T-cell (primary cell): ENCODE measurements at regions not wholly inside any gene's neighbourhood (a gene's known extent, or its start where the extent isn't known, plus 50 kb on each side); places are given as distances from the start of the nearest gene placed in this dataset.
"Not testable (repeated sequence)": the region's sequence is repeated elsewhere in the genome, so short reads cannot be mapped to it uniquely, and the experiment has no call there.

Experiments used
- ATAC-seq, 4 experiments: fragments of 200-7000 bp in 3 of 4; fragments of 150-1000 bp in 1 of 4; cut with Tn5 transposase; replicated peaks in 1 of 4; 1 replicate in 3 of 4; 2 replicates in 1 of 4; pipeline ENCODE4 v1.10.0; 2021; ENCODE audit warnings: moderate library complexity in 3 of 4, mild to moderate bottlenecking in 2 of 4, moderate number of reproducible peaks in 1 of 4
- CTCF ChIA-PET, 2 donors: fragments of 300-600 bp; sonication (Branson Sonifier 250); formaldehyde crosslinking; loops; one replicate each; lab custom pipeline; 2022; ENCODE audit warnings: antibody characterized with exemption in 2 of 2; lab: Charles Lee
- POLR2A ChIA-PET, 2 donors: fragments of 300-600 bp; sonication (Branson Sonifier 250); formaldehyde crosslinking; loops; one replicate each; lab custom pipeline; 2022; ENCODE audit warnings: antibody characterized with exemption in 2 of 2; lab: Charles Lee
- DNase-seq, 35 experiments: peaks; one replicate each; pipeline versions ENCODE4 v3.0.0 to v3.0.0-alpha.2; 2013 to 2023
- H3K27ac ChIP-seq: one replicate; pipeline ENCODE4 v1.5.1; 2013; ENCODE audit warnings: low read length
- H3K27me3 ChIP-seq, 2 experiments: replicated peaks in 1 of 2; 1 replicate in 1 of 2; 2 replicates in 1 of 2; pipeline versions ENCODE4 v1.6.1 to v1.7.0; 2013; ENCODE audit warnings: low read length in 1 of 2, mixed read lengths in 1 of 2; ENCODE audit not compliant: control insufficient read depth in 2 of 2, insufficient read depth in 2 of 2; ENCODE audit errors: extremely low read depth in 1 of 2
- H3K36me3 ChIP-seq, 2 donors: 1 replicate in 1 of 2; 2 replicates in 1 of 2; pipeline versions ENCODE4 v1.6.1 to v1.7.0; 2013; ENCODE audit warnings: low read length in 1 of 2; ENCODE audit not compliant: control insufficient read depth in 2 of 2, insufficient read depth in 1 of 2; ENCODE audit errors: extremely low read depth in 1 of 2
- H3K4me1 ChIP-seq, 2 experiments: 1 replicate in 1 of 2; 2 replicates in 1 of 2; pipeline versions ENCODE4 v1.6.1 to v1.7.0; 2013; ENCODE audit warnings: low read length in 2 of 2, mixed read lengths in 1 of 2; ENCODE audit not compliant: insufficient read depth in 2 of 2, control insufficient read depth in 1 of 2; ENCODE audit errors: extremely low read depth in 1 of 2
- H3K4me3 ChIP-seq, 2 donors: 1 replicate in 1 of 2; 2 replicates in 1 of 2; pipeline versions ENCODE4 v1.5.1 to v1.7.0; 2013; ENCODE audit warnings: mild to moderate bottlenecking in 2 of 2, low read length in 1 of 2, moderate library complexity in 1 of 2; ENCODE audit not compliant: control insufficient read depth in 1 of 2; ENCODE audit errors: extremely low read depth in 1 of 2
- H3K9me3 ChIP-seq: 2 replicates; pipeline ENCODE4 v1.7.0; 2013
- H3K27ac Mint-ChIP-seq, 2 donors: one replicate each; pipeline ENCODE4 v1.8.0; 2020 to 2021; ENCODE audit warnings: mild to moderate bottlenecking in 2 of 2, mixed read lengths in 2 of 2
- H3K27me3 Mint-ChIP-seq, 2 donors: one replicate each; pipeline ENCODE4 v1.8.0; 2021 to 2022; ENCODE audit warnings: mixed read lengths in 2 of 2
- H3K36me3 Mint-ChIP-seq: one replicate; pipeline ENCODE4 v1.8.0; 2021; ENCODE audit warnings: mixed read lengths
- H3K4me1 Mint-ChIP-seq, 3 donors: one replicate each; pipeline ENCODE4 v1.8.0; 2020 to 2022; ENCODE audit warnings: mixed read lengths in 3 of 3, mild to moderate bottlenecking in 1 of 3
- H3K4me3 Mint-ChIP-seq, 3 donors: one replicate each; pipeline ENCODE4 v1.8.0; 2020 to 2022; ENCODE audit warnings: mild to moderate bottlenecking in 3 of 3, mixed read lengths in 3 of 3, moderate library complexity in 3 of 3
- H3K9me3 Mint-ChIP-seq, 3 donors: one replicate each; pipeline ENCODE4 v1.8.0; 2020 to 2022; ENCODE audit warnings: mixed read lengths in 3 of 3
- WGBS: methylation state at CpG from one replicate; pipeline ENCODE4 v1.1.5; 2013; ENCODE audit warnings: missing lambda C conversion rate; ENCODE audit not compliant: insufficient coverage; 5-methylcytosine and 5-hydroxymethylcytosine counted together

DNA sequence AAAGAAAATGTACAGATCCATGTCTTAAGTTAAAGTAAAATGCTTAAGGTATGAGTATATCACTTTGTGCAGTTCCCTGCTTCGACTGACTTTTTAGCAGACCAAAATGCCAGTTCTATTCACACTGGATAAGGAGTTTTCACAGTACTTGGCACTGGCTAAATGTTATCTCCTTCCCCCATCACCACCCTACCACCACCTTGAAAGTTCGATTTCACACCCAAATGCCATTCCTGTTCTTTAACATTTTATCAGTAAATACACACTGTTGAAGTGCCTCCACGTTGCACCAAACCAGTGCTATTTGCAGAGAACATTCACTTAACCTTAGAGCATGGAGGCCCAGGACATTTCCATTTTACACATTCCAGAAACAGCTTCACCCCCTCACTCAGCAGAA, 100.0 kb downstream of the URB2 start:
- Histone ChIP-seq H3K36me3 (no peaks in the 10 kb centered on the region), H3K27me3 (peaks cover 0 to 2% of the 10 kb centered on the region in 2 experiments), H3K27ac (no peak overlapping the region), H3K9me3 (no peaks in the 10 kb centered on the region), H3K4me3 (no peak overlapping the region), H3K4me1 (no peaks in the 10 kb centered on the region)
- ATAC-seq, result no peak
- Mint-ChIP-seq H3K9me3 (peaks cover 0 to 6% (median 0%) of the 10 kb centered on the region in 3 donors), H3K4me3 (no peak overlapping the region), H3K4me1 (no peaks in the 10 kb centered on the region), H3K27me3 (peaks cover 0 to 12% of the 10 kb centered on the region in 2 donors), H3K36me3 (no peaks in the 10 kb centered on the region), H3K27ac (no peak overlapping the region)
- no peak for DNase-seq
- CTCF ChIA-PET, result no interaction called here
- WGBS, result 48% methylated on average over 2 of the region's 3 CpGs
- POLR2A ChIA-PET, result no interaction called here

GRCh38 chr1:229729916-229730315, 103.9 kb downstream of the URB2 start:
- DNase-seq, result no peak
- POLR2A ChIA-PET, result interaction anchor here in 1 of 2 donors (0.5 kb wide), 1 partner anchor 100 kb away, joined by 3 read pairs; no protein-coding TSS in a partner anchor
- no peaks in the 10 kb centered on the region for H3K36me3 ChIP-seq
- CTCF ChIA-PET, result no interaction called here
- Mint-ChIP-seq H3K4me3 (no peak overlapping the region), H3K9me3 (peaks cover 0 to 4% (median 0%) of the 10 kb centered on the region in 3 donors), H3K36me3 (no peaks in the 10 kb centered on the region), H3K4me1 (no peaks in the 10 kb centered on the region), H3K27me3 (peaks cover 0 to 9% of the 10 kb centered on the region in 2 donors), H3K27ac (no peak overlapping the region)
- H3K27ac ChIP-seq, result no peak overlapping the region
- peaks cover 0 to 2% of the 10 kb centered on the region in 2 experiments for H3K27me3 ChIP-seq
- no peak overlapping the region for H3K4me3 ChIP-seq
- no peak for ATAC-seq
- H3K9me3 ChIP-seq, result no peaks in the 10 kb centered on the region
- H3K4me1 ChIP-seq, result no peaks in the 10 kb centered on the region

DNA sequence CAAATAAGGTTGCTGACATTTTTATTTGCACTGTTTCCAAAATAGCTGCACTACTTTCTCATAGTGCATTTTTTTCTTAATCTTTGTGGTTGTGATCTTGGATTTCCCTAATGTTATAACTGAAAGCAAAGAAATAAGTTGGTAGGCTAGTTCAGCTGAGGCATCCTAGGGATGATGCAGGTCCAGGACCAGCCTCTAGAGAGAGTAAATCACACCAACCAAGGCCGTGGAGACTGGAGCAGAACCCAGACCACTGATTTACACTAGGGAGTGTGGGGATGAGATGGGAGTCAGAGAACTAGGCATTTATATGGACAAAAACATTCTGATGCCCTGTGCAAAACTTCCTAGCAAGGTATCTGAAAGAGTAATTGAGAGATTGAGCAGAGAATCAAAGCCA, 104.5 kb downstream of the URB2 start:
- H3K4me1 Mint-ChIP-seq, result no peaks in the 10 kb centered on the region
- no peak for ATAC-seq
- no peaks in the 10 kb centered on the region for H3K9me3 ChIP-seq
- POLR2A ChIA-PET, result no interaction called here
- no peaks in the 10 kb centered on the region for H3K36me3 ChIP-seq
- H3K9me3 Mint-ChIP-seq, result peaks cover 0 to 4% (median 0%) of the 10 kb centered on the region in 3 donors
- no peak overlapping the region for H3K27ac ChIP-seq
- no peaks in the 10 kb centered on the region for H3K36me3 Mint-ChIP-seq
- no peak overlapping the region for H3K4me3 Mint-ChIP-seq
- H3K4me3 ChIP-seq, result no peak overlapping the region
- H3K27me3 ChIP-seq, result peaks cover 0 to 2% of the 10 kb centered on the region in 2 experiments
- no peak overlapping the region for H3K27ac Mint-ChIP-seq
- no peaks in the 10 kb centered on the region for H3K4me1 ChIP-seq
- DNase-seq, result no peak
- no CpG with 5 or more reads among the region's 1 CpG for WGBS
- peaks cover 0 to 9% of the 10 kb centered on the region in 2 donors for H3K27me3 Mint-ChIP-seq
- CTCF ChIA-PET, result no interaction called here

DNA sequence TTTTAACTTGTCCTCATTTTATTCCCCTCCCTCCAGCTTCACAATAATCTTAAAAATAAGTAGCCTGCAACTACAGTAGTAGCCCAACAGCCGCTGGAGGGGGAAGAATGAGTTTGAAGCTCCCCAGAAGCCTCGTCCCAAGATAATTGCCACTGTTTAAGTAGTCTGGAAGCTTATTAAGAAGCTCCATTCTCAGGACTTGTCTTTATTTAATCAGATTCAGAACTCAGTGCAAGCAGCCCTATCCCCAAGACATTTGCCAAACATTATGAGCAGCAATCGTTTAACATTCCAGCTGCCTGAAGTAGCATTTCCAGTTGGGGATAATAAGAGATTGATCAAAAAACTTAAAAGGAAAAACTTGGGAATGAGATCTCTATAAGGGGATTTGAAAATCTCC, 106.0 kb downstream of the URB2 start:
- no CpG with 5 or more reads among the region's 3 CpGs for WGBS
- H3K4me3 Mint-ChIP-seq, result no peak overlapping the region
- no peaks in the 10 kb centered on the region for H3K9me3 ChIP-seq
- no peak overlapping the region for H3K27ac Mint-ChIP-seq
- H3K27me3 Mint-ChIP-seq, result peaks cover 0 to 9% of the 10 kb centered on the region in 2 donors
- H3K9me3 Mint-ChIP-seq, result peaks cover 4 to 13% (median 5%) of the 10 kb centered on the region in 3 donors
- H3K4me3 ChIP-seq, result no peak overlapping the region
- H3K4me1 Mint-ChIP-seq, result no peaks in the 10 kb centered on the region
- no peak for DNase-seq
- no peaks in the 10 kb centered on the region for H3K4me1 ChIP-seq
- peaks cover 0 to 2% of the 10 kb centered on the region in 2 experiments for H3K27me3 ChIP-seq
- POLR2A ChIA-PET, result no interaction called here
- no peak overlapping the region for H3K27ac ChIP-seq
- peaks cover 3% of the 10 kb centered on the region for H3K36me3 Mint-ChIP-seq
- CTCF ChIA-PET, result no interaction called here
- no peaks in the 10 kb centered on the region for H3K36me3 ChIP-seq
- no peak for ATAC-seq

- POLR2A ChIA-PET, result interaction anchor here in 1 of 2 donors (0.6 kb wide), 1 partner anchor 95 kb away, joined by 3 read pairs; no protein-coding TSS in a partner anchor
- no peaks in the 10 kb centered on the region for H3K36me3 ChIP-seq
- H3K27me3 Mint-ChIP-seq, result peaks cover 0 to 4% of the 10 kb centered on the region in 2 donors
- no peak overlapping the region for H3K4me3 Mint-ChIP-seq
- H3K4me1 ChIP-seq, result no peaks in the 10 kb centered on the region
- no peak overlapping the region for H3K27ac Mint-ChIP-seq
- no peaks in the 10 kb centered on the region for H3K9me3 ChIP-seq
- peaks cover 3% of the 10 kb centered on the region for H3K36me3 Mint-ChIP-seq
- DNase-seq (no peak), ATAC-seq (no peak)
- no peak overlapping the region for H3K27ac ChIP-seq
- H3K9me3 Mint-ChIP-seq, result peaks cover 6 to 19% (median 14%) of the 10 kb centered on the region in 3 donors
- CTCF ChIA-PET, result no interaction called here
- H3K27me3 ChIP-seq, result no peaks in the 10 kb centered on the region
- H3K4me3 ChIP-seq, result no peak overlapping the region
- H3K4me1 Mint-ChIP-seq, result no peaks in the 10 kb centered on the region
Measured at GRCh38 chr1:229736376-229736775, 110.3 kb downstream of the URB2 start.

DNA sequence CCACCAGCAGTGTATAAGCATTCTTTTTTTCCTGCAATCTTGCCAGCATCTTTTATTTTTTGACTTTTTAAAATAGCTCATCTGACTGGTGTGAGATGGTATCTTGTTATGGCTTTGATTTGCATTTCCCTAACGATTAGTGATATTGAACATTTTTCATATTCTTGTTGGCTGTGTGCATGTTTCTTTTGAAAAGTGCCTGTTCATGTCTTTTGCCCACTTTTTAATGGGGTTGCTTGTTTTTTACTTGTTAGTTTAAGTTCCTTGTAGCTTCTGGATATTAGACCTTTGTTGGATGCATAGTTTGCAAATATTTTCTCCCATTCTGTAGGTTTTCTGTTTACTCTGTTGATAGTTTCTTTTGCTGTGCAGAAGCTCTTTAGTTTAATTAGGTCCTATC, 116.6 kb downstream of the URB2 start:
- peaks cover 8 to 15% of the 10 kb centered on the region in 2 donors for H3K27me3 Mint-ChIP-seq

DNA sequence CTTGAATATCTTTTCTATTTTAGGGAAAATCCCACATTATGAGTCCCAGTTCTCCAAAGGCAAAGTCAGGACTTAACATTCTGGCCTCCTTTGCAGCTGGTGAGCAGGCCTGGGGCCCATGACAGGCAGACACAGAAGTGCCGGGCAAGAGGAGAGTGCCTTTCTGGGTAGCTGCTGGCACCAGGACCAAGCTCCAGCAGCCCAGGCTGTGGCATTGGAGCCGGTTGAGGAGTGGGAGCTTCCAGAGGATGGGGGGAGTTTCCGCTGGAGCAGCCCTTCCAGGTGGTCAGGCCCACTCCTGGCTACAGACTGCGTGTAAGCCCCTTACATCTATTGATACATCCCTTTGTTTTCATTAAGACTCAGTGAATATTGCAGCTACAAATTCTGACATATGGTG, 123.9 kb downstream of the URB2 start:
- ChIA-PET CTCF (no interaction called here), POLR2A (no interaction called here)
- Mint-ChIP-seq H3K9me3 (no peaks in the 10 kb centered on the region), H3K4me3 (no peak overlapping the region), H3K27me3 (peaks cover 12 to 20% of the 10 kb centered on the region in 2 donors), H3K27ac (no peak overlapping the region), H3K36me3 (no peaks in the 10 kb centered on the region), H3K4me1 (peaks cover 10 to 13% (median 11%) of the 10 kb centered on the region in 3 donors)
- Histone ChIP-seq H3K27me3 (peaks cover 0 to 11% of the 10 kb centered on the region in 2 experiments), H3K36me3 (no peaks in the 10 kb centered on the region), H3K4me3 (no peak overlapping the region), H3K27ac (no peak overlapping the region), H3K4me1 (peaks cover 0 to 5% of the 10 kb centered on the region in 2 experiments), H3K9me3 (no peaks in the 10 kb centered on the region)
- 85% methylated on average over 2 of the region's 4 CpGs for WGBS
- no peak for DNase-seq
- ATAC-seq, result no peak

More for the DNA sequence above, 116.6 kb downstream of the URB2 start:
- H3K4me1 Mint-ChIP-seq, H3K36me3 ChIP-seq, DNase-seq, CTCF ChIA-PET, ATAC-seq, H3K4me3 ChIP-seq, POLR2A ChIA-PET, H3K36me3 Mint-ChIP-seq, H3K4me1 ChIP-seq, H3K27ac Mint-ChIP-seq, H3K27me3 ChIP-seq, H3K9me3 ChIP-seq, H3K4me3 Mint-ChIP-seq, H3K27ac ChIP-seq: not testable (repeated sequence)
- no CpG with 5 or more reads among the region's 1 CpG for WGBS
- H3K9me3 Mint-ChIP-seq, result peaks cover 15 to 18% (median 15%) of the 10 kb centered on the region in 3 donors
